Activated CD8-positive, alpha-beta memory T cell treated with anti-CD3 and anti-CD28 coated beads, Interleukin-2, amount 50 U/mL, for 48 hours (primary cell): ENCODE measurements at regions not wholly inside any gene's neighbourhood (a gene's known extent, or its start where the extent isn't known, plus 50 kb on each side); places are given as distances from the start of the nearest gene placed in this dataset.

Experiments used
- DNase-seq: peaks from one replicate; pipeline ENCODE4 v3.0.0-alpha.2; 2020

DNA sequence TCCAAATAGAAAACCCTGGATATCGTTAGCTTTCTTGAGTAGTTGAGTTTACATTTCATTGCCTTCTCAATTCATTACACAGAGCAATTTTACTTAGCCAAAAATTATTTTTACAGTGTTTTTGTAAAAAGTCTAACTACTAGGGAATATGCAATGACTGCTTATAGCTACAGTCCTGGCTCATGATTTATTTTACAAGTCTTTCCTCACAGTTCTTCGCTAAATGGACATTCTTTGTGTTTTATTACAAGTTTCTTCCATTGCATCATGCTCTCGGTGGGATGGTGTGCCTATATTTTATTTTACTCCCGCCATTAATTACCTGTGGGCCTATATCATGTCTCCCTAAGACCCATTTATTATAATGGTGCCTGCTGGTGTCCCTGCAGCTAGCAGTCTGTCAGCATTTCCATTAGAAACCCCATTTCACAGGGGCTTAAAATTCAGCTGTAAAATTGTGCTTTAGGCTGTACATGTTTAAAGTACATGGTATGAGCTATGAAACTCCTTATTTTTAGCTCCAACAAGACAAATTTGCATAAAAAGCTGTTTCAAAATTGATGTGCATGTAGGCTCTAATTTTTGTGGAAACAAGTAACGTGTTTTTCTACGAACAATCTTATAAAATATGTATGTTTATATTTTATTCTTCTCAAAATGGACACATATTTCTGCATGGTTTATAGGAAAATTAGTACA, 227.4 kb downstream of the SLC7A11 start:
- no peak for DNase-seq

DNA sequence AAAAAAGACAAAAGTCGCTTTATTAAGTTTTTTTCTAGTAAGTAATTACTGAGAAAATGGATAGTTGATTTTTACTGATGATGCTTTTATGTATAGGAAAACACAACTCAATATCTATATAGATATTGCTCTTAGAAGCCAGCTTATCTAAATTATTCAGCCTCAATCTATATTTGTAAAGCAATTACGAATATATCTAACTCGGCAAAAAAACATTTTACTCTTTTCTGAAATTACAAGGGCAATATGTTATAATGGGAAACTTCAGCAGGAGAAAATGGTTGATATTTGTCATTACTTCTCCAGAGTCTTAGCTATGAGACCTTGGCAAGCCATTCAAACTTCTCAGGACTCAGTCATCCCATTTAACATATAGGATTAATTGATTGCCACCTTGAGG, 228.5 kb downstream of the SLC7A11 start:
- no peak for DNase-seq

DNA sequence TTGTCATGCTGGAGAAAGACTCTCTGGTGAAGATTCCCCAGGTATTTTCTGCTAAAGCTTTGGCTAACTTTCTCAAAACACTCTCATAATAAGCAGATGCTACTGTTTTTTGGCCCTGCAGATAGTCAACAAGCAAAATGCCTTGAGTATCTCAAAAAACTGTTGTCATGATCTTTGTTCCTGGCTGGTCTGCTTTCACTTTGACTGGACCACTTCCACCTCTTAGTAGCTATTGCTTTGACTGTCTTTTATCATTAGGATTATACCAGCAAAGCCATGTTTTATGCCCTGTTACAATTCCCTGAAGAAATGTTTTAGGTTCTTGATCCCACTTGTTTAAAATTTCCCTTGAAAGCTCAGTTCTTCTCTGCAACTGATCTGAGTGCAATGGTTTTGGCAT, 231.5 kb downstream of the SLC7A11 start:
- DNase-seq = no peak

DNA sequence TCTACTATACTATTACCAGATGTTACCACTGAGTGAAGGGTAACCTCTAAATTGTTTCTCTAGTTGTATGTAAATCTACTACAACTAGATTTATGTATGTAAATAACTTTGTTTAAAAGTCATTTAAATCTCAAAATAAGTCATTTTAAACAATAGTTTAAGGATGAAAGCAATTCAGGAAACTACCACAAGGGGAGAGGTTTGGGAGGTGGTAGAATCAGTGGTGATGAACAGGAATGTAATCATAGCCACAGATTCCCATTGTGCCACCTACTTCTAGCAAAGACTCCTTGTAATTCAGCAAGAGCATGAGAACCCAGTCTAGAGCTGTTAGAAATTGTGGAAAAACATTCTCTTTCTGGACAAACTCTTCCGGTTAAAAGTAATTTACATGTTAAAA, 234.6 kb downstream of the SLC7A11 start:
- DNase-seq = no peak

DNA sequence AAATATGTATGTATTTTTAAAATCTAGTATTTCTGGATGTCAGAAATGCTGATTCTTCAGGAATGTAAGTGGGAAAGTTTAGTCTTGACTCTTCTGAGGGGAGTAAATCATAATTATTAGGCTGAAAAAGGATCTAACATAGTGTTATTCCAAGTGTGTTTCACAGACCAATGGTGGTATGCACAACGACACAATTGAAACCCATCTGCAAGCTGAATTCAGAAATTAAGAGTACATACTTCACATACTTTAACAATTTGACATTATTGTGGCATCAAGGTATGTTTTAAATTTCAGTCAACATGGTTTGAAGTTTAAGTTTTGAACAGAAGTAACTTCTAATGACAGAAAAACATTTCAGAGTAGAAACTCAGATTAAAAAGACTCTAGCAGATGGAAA, 236.7 kb downstream of the SLC7A11 start:
- no peak for DNase-seq

DNA sequence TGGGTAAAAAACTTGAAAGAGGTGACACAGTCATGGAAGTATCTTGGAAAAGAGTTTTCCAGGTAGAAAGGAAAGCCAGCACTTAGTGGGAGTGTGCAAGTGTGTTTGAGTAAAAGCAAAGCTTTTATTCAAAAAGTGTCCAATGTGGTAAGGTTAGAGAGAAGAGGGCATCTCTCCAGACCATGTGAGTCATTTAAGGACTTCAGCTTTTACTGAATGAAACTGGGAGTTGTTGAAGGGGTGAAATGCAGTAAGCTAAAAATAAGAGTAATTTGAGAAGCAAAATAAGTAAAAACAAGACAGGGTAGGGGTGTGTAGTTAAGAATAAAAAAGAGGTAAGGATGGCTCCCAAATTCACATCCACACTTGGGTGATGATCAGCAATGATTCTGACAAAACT, 238.9 kb downstream of the SLC7A11 start:
- no peak for DNase-seq

DNA sequence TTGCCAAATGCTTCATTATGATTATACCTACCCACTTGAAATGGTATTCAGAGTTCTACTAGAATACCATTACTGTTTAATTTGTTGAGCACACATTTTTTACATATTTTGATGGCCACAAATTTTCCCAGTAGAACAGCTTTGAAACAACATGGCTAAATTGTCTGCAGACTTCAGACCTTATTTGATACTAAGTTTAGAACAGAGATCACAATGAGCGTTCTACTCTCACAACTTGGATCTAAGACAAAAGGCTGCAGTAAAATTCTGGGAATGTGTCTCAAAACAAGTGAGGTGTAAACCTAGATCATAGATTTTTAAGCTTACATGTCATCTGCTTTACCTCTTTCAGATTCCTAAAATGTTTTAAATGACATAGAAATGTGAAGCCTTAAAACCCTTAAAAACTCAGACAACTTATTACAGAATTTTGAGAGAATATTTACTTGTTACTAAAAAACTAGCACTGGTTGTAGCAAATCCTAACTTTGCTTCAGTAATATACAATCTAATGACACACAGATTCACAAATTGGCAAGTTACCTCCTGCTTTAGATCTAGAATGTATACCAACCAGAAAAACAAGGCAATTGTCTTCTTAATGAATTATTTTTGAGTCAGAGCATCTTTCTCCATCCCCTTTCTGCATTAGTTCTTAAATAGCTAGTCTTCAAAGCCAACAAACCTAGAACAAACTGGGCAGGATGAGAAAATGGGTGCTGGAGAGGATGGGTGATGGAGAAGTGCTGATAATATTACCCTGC, 243.3 kb downstream of the SLC7A11 start:
- no peak for DNase-seq

DNA sequence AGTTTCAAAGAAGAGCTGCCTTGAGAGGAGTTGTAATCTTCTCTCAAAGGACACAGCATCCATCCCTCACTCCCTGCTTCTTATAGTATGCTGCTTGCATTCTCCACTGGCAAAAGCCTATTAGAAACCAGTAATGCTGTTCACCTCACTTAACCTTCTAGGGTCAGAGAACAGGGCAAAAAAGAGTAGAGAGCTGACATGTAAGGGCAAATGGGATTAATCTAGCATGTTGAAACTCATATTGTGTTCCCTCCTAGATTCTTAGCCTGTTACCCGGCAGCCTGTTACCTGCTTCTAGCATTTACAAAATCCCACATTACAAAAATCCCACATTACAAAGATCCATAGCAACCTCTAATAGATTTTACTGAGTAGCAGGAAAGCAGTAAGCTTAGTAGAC, 244.7 kb downstream of the SLC7A11 start:
- DNase-seq = no peak

DNA sequence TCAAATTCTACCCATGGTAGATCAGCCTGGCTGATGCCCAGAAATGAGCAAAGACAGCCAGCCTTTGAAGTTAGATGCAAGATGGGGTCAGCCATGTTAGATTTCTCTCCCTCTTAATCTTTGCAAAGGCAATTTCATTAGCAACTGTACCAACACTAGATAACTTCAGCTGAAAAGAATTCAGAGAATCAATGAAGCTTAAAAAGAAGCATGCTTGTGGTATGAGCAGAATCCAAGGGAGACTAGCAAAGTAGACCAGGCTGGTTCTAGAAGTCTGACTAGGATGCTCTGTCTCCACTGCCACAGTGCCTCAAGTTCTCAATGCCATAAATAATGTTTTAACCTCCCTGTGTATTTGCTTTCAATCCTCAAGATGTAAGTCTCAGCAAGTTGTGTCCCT, 247.3 kb downstream of the SLC7A11 start:
- no peak for DNase-seq

DNA sequence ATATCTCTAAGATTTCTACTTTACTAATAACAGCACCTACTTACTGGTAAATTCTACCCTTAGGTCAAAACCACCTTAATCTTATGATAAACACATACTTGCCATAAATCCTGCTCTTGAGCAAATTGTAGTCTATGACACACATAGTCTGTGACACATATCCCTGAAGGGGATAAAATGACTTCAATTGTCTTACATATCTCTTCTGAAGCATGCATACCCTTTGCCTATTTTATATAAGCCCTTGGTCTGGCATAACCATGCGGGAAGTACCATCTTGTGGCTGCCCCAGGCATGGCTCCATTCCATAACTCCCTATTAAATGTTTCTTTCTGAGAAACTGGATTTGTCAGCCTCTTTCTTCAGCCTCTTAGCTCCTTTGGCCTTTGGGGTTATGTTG, 248.9 kb downstream of the SLC7A11 start:
- DNase-seq = no peak

DNA sequence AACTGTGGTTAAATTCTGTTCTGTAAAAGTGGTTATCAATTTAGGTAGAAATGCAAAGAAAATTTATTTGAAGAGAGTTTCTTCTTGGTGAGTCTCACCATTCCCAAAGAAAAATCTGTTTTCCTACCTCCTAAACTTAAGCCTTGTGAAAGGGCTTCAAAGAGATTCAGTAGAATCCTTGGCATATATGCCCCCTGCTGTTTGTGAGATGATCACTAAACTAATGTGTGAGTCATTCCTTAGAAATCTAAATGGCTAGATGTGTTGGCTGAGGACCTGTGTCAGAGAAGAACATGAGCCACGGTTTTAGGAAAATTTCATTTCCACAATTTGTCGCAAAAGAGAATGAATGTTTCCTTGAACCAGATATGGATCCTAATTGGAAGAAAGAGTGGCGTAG, 260.9 kb downstream of the SLC7A11 start:
- DNase-seq = no peak

DNA sequence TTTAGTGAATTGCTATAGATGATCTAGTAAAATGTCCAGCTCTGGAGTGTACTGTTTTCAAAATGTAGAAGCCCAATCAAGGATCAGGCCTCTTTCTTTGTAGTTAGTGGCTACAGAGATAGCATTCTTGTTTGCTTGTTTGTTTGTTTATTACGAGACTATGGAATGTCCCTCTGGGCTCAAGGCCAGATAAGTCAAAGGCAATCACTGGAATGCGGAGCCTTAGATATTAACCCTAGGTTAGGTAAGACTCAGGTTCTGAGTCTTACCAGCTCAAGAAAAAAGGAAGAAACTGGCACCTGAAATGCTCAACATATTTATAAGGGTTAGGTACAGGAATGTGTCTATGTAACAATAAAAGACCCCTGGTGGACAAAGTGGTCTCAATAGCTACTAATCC, 261.5 kb downstream of the SLC7A11 start:
- DNase-seq = no peak

DNA sequence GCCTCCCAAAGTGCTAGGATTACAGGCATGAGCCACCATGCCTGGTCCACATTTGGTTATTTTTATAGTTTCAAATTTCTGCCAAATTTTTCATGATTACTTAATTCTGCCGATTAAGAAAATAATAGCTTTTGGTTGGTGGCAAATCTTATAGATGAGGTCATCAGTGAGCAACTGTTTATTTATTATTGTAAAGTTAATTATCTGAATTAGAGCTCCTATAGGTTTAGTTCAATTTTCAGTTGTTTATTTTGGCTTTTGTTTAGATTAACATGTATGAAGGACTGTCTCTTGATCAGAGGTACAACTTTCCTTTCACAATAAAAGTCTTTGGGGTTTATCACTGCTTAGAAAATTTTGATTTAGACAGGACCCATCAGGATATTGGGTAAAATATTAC, 262.2 kb downstream of the SLC7A11 start:
- DNase-seq = no peak

DNA sequence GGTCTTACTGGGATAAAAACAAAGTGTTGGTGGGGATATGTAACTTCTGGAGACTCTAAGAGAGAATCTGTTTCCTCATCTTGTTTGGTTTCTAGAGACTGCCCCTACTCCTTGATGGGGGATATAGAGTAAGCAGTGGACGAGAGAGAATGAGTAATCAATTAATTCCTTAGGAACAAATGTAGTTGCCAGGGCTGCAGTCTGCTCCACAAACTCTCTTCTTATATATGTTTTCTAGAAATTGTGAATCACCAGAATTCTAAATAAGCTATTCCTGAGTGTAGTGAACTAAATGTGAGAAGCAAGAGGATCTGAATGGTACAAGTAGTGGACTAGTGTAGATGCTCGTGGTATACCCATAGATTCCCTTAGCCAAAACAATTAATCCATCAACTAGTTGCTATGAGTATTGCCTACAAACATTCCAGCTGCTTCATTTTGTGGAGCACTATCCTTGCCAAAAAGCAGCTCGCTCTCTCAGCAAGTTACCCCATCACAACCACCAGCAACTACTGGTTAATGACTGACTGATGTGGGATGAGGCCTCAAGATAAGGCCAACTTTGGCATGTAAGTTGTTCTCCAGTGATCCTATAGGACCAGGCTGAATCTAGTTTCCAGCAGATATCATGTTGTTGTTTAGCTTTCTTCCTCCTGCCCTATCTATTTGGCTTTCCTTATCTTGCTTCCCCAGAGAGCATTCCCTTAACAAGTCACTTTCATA, 273.0 kb downstream of the SLC7A11 start:
- DNase-seq = no peak

DNA sequence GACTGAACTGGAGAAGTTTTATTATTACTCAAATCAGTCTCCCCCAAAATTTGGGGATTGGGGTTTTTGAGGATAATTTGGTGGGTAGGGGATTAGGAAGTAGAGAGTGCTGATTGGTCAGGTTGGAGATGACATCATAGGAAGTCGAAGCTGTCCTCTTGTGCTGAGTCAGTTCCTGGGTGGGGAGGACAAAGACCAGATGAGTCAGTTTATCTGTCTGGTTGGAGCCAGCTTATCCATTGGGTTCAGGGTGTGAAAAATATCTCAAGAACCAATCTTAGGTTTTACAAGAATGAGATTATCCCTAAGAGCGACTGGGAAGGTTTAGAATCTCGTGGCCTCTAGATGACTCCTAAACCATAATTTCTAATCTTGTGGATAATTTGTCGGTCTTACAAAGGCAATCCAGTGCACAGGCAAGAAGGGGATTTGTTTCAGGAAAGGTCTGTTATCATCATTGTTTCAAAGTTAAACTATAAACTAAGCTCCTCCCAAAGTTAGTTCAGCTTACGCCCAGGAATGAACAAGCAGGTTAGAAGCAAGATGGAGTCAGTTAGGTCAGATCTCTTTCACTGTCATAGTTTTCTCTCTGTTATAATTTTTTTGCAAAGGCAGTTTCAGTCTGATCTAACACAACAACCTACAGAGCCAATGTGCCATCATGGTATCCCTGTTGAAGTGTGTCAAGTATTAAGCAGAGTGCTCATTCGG, 274.5 kb downstream of the SLC7A11 start:
- no peak for DNase-seq

DNA sequence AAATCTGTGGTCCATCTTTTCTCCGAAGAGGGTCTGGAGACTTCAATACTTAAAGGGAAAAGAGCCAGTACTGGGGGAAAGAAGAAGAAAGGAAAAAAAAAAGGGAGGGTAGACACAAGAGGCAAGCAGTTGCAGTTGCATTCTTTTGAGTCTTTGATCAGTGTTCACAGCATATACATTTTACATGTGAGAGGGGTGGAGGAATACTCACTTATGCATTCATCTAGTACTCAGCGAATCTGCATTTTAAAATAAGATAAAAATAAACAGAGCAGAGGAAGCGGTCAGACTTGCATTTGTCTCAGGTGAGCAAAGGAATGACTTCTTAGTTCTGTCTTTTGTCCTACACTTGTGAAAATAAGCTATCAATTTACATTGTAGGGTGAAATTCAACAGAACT, 275.6 kb downstream of the SLC7A11 start:
- DNase-seq = no peak

DNA sequence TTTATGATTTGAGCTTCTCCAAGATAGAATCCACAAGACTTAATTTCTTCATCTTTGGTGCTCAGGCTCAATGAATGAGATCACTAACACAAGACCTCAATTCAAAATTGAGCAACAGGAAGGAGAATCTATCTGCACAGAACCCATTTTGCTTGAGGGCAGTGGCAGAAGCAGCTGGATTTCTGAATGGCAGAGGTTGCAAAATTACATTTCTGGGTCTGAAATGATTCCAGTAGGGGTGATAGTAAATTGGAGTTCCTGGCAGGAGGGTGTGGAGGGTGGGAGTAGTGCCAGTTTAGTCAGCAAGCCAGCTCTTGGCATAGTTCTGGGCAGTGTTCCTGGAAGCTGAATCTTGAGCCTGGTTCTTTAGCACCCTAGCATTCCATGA, 281.1 kb downstream of the SLC7A11 start:
- no peak for DNase-seq

DNA sequence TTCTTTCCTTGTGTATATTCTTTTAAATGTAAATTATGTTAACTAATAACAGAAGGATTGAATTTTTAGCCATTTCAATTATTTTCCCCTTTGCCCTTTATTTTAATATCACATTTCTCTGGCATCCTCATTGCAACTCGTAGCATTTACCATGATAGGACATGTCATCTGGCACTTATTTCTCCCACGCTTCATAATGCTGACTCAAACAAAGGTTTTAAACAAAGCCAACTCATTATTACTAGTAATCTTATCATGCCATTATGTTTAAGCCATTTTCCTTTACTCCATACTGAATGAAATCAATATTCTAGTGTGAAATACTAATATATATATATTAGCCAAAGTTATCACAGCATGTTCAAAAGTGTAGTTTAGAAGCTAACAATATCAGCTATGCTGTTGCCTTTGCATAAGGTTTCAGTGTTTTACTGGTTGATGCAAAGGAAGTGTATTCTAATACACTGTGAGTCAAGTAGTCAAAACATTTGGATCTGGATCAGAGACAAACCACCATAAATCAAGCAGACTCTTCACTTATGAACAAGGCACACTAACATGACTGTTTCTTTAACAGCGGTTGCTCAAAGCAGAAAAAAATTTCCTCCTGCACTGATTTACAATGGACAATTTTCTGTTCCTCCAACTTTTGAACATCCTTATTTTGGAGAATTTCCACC, 281.6 kb downstream of the SLC7A11 start:
- no peak for DNase-seq

DNA sequence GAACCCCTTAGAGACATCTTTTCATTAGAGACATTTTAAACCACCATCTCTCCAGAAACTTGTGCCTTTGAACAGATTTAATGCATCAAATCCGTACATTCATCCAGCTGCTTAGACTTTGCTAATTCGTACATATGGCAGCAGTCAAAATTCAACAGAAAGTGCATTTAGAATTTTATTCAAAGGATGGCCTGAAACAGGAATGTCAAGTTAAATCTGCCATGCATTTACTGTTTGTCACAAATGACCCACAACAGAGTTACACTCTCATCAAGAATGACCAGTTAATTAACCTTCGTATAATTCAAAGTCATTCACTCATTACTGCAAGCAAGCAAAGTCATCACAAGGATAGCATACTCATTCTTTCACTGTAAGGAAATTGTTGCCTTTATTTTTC, 284.3 kb downstream of the SLC7A11 start:
- DNase-seq = no peak

DNA sequence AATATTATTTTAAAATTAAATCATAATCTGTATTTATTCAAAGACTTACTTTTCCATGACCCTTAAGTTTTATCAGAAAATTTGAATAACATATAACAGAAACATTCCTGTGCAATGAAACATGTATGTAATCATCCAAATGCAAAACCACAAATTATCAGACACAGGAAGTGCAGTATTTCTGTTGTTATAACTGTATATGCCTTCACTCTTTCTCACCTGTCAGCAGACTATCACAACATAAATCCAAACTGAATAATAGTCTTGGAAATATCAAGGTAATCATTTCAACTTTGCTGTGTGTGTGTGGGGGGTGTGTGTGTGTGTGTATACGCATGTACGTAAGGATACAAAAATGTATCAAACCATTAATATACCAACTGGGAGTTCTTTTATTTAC, 285.9 kb downstream of the SLC7A11 start:
- DNase-seq = no peak

DNA sequence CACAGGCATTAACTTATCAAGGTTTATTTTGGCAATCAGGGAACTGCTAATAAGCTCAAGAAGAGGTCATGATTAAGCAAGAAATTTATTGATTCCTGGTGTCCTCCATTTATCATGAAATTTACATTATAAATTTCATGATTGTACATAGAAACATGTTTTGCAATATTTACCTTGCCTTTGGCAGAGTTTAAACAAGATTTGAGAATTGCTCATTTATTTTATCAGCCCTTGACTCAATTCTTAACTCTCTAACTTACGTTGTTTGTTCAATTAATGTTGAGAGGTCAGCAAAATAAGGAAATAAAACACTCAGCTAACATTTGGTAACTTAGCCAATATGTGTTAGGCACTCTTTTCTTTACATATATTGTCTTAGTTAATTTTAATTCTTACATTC, 286.6 kb downstream of the SLC7A11 start:
- no peak for DNase-seq

DNA sequence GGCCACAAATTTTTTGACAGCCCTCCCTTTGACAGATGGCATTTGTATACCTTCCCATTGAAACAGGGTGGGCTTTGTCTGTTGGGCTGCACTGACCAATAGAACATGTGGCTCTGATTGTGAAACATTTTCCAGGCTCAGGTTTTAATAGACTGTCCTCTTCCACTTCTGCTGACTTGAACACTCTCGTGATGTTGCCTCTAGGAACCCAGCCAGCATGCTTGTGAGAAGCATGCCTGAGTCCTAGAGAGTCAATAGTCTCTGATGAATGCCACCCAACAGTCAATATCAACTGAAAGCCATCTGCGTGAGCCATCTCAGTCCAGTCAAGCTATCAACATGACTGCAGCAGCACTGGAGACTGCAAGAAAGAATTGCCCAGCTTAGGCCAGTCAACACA, 290.0 kb downstream of the SLC7A11 start:
- DNase-seq = no peak

DNA sequence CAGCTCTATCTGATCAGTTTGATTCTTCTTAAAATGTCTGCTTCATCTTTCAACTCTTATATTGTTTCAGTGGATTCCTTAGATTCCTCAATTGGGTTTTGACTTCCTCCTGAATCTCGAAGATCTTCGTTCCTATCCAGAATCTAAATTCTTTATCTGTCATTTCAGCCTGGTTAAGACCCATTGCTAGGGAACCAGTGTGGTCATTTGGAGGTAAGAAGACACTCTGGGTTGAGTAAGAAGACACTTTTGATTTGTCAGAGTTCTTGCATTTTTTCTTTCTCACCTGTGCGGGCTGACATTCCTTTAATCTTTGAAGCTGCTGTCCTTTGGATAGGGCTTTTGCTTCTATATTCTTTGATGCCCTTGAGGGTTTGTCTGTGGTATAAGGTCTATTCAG, 291.9 kb downstream of the SLC7A11 start:
- DNase-seq = no peak
